Lower leg skin (tissue), 3 donors: ENCODE measurements at regions not wholly inside any gene's neighbourhood (a gene's known extent, or its start where the extent isn't known, plus 50 kb on each side); places are given as distances from the start of the nearest gene placed in this dataset.

ENCODE experiments used
- CTCF ChIP-seq, 3 donors: fragments of 450-650 bp; IDR thresholded peaks; one replicate each; pipeline ENCODE4 v1.5.1; 2016; ENCODE audit warnings: antibody characterized with exemption in 3 of 3, mild to moderate bottlenecking in 3 of 3, moderate library complexity in 2 of 3
- POLR2A ChIP-seq, 2 donors: fragments of 450-650 bp; IDR thresholded peaks; one replicate each; pipeline ENCODE4 v1.6.1; 2016 to 2017; ENCODE audit warnings: antibody characterized with exemption in 2 of 2, mild to moderate bottlenecking in 1 of 2, moderate library complexity in 1 of 2

GRCh38 chr5:155941340-155941739 is 385.6 kb upstream of the SGCD start:
- TF ChIP-seq POLR2A (IDR thresholded peaks at IDR 0.05) = no peak
- TF ChIP-seq CTCF (IDR thresholded peaks at IDR 0.05) = no peak
